Lung (tissue), 11 donors: ENCODE measurements at regions not wholly inside any gene's neighbourhood (a gene's known extent, or its start where the extent isn't known, plus 50 kb on each side); places are given as distances from the start of the nearest gene placed in this dataset.

ENCODE experiments used
- ATAC-seq: fragments of 200-7000 bp; cut with Tn5 transposase; one replicate; pipeline ENCODE4 v1.9.1; 2020; ENCODE audit warnings: moderate number of reproducible peaks; ENCODE audit not compliant: insufficient read depth, low FRiP score
- DNase-seq, 3 donors: peaks; one replicate each; pipeline ENCODE4 v3.0.0-alpha.2; 2013 to 2017
- H3K27ac ChIP-seq, 2 donors: one replicate each; pipeline ENCODE4 v1.5.1; 2013; ENCODE audit warnings: mild to moderate bottlenecking in 2 of 2, moderate library complexity in 2 of 2, control low read depth in 1 of 2, inconsistent platforms in 1 of 2, low read depth in 1 of 2, low read length in 1 of 2
- H3K27me3 ChIP-seq, 3 donors: one replicate each; pipeline ENCODE4 v1.5.1; 2013; ENCODE audit warnings: low read length in 2 of 3; ENCODE audit not compliant: control insufficient read depth in 3 of 3, insufficient read depth in 3 of 3
- H3K36me3 ChIP-seq, 4 donors: one replicate each; pipeline ENCODE4 v1.5.1; 2013; ENCODE audit warnings: low read length in 4 of 4, mild to moderate bottlenecking in 1 of 4, moderate library complexity in 1 of 4; ENCODE audit not compliant: control insufficient read depth in 4 of 4, insufficient read depth in 4 of 4
- H3K4me1 ChIP-seq, 5 donors: one replicate each; pipeline ENCODE4 v1.5.1; 2013; ENCODE audit warnings: low read length in 5 of 5, mild to moderate bottlenecking in 2 of 5, moderate library complexity in 1 of 5; ENCODE audit not compliant: control insufficient read depth in 5 of 5, insufficient read depth in 5 of 5
- H3K4me3 ChIP-seq: one replicate; pipeline ENCODE4 v1.5.1; 2013; ENCODE audit warnings: mild to moderate bottlenecking, control low read depth, moderate library complexity
- H3K9ac ChIP-seq, 2 donors: one replicate each; pipeline ENCODE4 v1.5.1; 2013; ENCODE audit warnings: low read length in 2 of 2, control low read depth in 1 of 2; ENCODE audit not compliant: insufficient read depth in 1 of 2
- H3K9me3 ChIP-seq, 4 donors: one replicate each; pipeline ENCODE4 v1.5.1; 2013; ENCODE audit warnings: low read length in 3 of 4, mild to moderate bottlenecking in 1 of 4, moderate library complexity in 1 of 4; ENCODE audit not compliant: control insufficient read depth in 4 of 4, insufficient read depth in 3 of 4
- WGBS, 2 donors: extraction: QIAGEN DNeasy Blood & Tissue Kit; methylation state at CpG; one replicate each; pipeline ENCODE4 v1.1.7; 2013; 5-methylcytosine and 5-hydroxymethylcytosine counted together
- TF ChIP-seq, protein P1 (sequence below): IDR thresholded peaks from 2 replicates; pipeline ENCODE4 v1.5.1; 2012; ENCODE audit warnings: mild to moderate bottlenecking; ENCODE audit errors: control extremely low read depth, extremely low read depth
- donor health status: control.
- donor health status: control.
- donor health status: Bipolar disorder and iron deficiency.
- donor health status: healthy.
- donor health status: DM: yes; HTN: yes; CAD: no.

DNA sequence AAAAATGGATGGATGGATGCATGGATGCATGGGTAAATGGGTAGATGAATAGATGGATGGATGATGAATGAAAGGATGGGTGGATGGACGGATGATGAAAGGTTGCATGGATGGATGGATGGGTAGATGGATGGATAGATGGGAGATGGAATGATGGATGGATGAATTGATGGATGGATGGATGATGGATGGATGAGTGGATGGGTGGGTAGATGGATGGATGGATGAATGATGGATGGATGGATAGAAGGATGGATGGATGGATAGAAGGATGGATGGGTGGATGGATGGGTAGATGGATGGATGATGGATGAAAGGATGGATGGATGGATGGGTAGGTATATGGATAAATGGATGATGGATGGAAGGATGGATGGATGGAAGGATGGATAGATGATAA, 115.1 kb upstream of the LSM14A start:
- no peak for ATAC-seq
- peaks cover 0 to 5% (median 0%) of the 10 kb centered on the region in 3 donors for H3K27me3 ChIP-seq
- no peaks in the 10 kb centered on the region for H3K4me1 ChIP-seq
- DNase-seq, result no peak
- 93 to 97% methylated on average over 1 of the region's 1 CpG for WGBS, 2 donors
- no peak overlapping the region for H3K9ac ChIP-seq
- TF ChIP-seq, protein P1, sequence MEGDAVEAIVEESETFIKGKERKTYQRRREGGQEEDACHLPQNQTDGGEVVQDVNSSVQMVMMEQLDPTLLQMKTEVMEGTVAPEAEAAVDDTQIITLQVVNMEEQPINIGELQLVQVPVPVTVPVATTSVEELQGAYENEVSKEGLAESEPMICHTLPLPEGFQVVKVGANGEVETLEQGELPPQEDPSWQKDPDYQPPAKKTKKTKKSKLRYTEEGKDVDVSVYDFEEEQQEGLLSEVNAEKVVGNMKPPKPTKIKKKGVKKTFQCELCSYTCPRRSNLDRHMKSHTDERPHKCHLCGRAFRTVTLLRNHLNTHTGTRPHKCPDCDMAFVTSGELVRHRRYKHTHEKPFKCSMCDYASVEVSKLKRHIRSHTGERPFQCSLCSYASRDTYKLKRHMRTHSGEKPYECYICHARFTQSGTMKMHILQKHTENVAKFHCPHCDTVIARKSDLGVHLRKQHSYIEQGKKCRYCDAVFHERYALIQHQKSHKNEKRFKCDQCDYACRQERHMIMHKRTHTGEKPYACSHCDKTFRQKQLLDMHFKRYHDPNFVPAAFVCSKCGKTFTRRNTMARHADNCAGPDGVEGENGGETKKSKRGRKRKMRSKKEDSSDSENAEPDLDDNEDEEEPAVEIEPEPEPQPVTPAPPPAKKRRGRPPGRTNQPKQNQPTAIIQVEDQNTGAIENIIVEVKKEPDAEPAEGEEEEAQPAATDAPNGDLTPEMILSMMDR, result no peak
- H3K9me3 ChIP-seq, result peaks cover 0 to 3% (median 0%) of the 10 kb centered on the region in 4 donors
- H3K36me3 ChIP-seq, result no peaks in the 10 kb centered on the region
- no peak overlapping the region for H3K4me3 ChIP-seq
- H3K27ac ChIP-seq, result no peak overlapping the region

DNA sequence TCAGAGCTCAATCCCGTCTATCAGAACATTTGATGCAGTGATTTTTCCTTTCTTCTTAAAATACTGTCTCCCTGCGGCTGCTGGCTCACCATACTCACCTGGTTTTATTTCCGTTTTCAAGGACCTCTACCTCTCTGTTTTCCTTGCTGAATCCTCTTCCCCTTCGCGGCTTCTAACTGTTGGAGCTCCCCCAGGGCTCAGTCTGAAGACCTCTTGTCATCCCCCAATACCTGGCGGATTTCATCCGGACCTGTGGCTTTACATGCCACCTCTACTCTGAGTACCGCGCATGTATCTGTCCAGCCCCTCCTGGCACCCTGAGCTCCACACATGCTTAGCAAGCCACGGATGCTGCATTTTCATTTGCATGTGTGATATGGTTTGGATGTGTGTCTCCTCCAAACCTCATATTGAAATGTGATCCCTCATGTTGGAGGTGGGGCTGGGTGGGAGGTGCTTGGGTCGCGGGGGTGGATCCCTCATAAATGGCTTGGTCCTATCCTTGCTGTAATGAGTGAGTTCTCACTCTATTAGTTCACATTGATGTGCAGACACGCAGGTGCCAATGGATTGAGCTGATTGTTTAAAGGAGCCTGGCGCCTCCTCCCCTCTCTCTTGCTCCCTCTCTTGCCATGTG, 106.2 kb upstream of the LSM14A start:
- no peaks in the 10 kb centered on the region for H3K4me1 ChIP-seq
- DNase-seq (no peak), ATAC-seq (no peak)
- 29 to 46% methylated on average over 14 of the region's 14 CpGs for WGBS, 2 donors
- H3K4me3 ChIP-seq, result no peak overlapping the region
- peaks cover 0 to 6% (median 0%) of the 10 kb centered on the region in 3 donors for H3K27me3 ChIP-seq
- peaks cover 0 to 1% (median 0%) of the 10 kb centered on the region in 4 donors for H3K9me3 ChIP-seq
- TF ChIP-seq, protein P1, result no peak
- no peaks in the 10 kb centered on the region for H3K36me3 ChIP-seq
- no peak overlapping the region for H3K9ac ChIP-seq
- H3K27ac ChIP-seq, result no peak overlapping the region

DNA sequence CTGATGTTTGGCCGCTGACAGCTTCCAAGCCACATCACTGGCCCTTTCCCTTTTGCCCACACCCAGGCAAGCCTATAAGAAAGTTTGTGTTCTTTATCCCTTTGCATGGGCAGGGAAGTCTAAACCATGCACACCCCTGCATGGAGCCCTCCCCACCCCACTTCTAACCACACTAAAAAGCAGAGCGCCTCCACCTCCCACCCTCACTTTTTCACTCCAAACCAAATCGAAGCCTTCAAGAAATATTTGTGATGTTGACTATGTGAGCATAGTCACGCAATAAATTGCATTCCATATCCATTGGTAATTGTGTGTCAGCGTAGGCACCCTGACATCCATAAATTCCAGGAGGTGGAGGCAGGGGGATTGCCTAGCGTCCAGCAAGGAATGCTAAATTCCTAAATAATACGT, 104.4 kb upstream of the LSM14A start:
- H3K9me3 ChIP-seq, result peaks cover 0 to 1% (median 0%) of the 10 kb centered on the region in 4 donors
- no peak for ATAC-seq
- DNase-seq, result no peak
- TF ChIP-seq, protein P1, result no peak
- 77 to 90% methylated on average over 7 of the region's 7 CpGs for WGBS, 2 donors
- no peaks in the 10 kb centered on the region for H3K4me1 ChIP-seq
- H3K36me3 ChIP-seq, result no peaks in the 10 kb centered on the region
- no peak overlapping the region for H3K9ac ChIP-seq
- peaks cover 0 to 6% (median 0%) of the 10 kb centered on the region in 3 donors for H3K27me3 ChIP-seq
- H3K4me3 ChIP-seq, result no peak overlapping the region
- no peak overlapping the region for H3K27ac ChIP-seq

DNA sequence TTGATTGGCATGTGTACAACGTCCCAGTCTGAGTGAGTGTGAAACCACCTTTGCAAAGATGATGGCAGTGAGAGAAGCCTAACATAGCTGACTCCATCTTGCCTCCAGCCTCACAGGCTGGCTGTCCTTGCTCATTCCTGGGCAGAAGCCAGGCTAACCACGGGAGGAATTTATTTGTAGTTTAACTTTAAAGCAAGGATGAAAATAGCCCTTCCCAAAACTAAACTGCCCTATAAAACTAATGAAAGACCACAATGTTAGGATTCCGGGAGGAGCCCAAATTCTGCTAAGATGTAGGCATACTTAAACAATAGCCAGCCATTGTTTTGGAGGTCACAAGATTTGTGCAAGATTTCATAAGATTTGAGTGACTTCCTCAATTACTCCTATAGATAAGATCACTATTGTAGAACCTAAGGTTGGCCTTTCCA, 96.6 kb upstream of the LSM14A start:
- no peak for ATAC-seq
- no peak overlapping the region for H3K27ac ChIP-seq
- 42 to 53% methylated on average over 3 of the region's 3 CpGs for WGBS, 2 donors
- H3K9ac ChIP-seq, result no peak overlapping the region
- peaks cover 0 to 5% (median 3%) of the 10 kb centered on the region in 3 donors for H3K27me3 ChIP-seq
- H3K36me3 ChIP-seq, result no peaks in the 10 kb centered on the region
- no peak overlapping the region for H3K4me3 ChIP-seq
- no peak for DNase-seq
- TF ChIP-seq, protein P1, result no peak
- H3K4me1 ChIP-seq, result no peaks in the 10 kb centered on the region
- H3K9me3 ChIP-seq, result no peaks in the 10 kb centered on the region
